ENCODE measurements at regions not wholly inside any gene's neighbourhood (a gene's known extent, or its start where the extent isn't known, plus 50 kb on each side); places are given as distances from the start of the nearest gene placed in this dataset.

- Histone ChIP-seq H3K9me3 (no peaks in the 10 kb centered on the region), H3K36me3 (no peaks in the 10 kb centered on the region), H3K27me3 (replicated peaks; ENCODE audit: insufficient read depth) (no peaks in the 10 kb centered on the region), H3K27ac (no peak overlapping the region), H3K4me3 (no peak overlapping the region), H3K4me1 (ENCODE audit: control insufficient read depth in 1 of 2, low read depth in 2 of 2) (peaks cover 0 to 25% of the 10 kb centered on the region in 2 donors)
- ATAC-seq (ENCODE audit: insufficient number of reproducible peaks, low FRiP score, low read depth) (no peak), DNase-seq (ENCODE audit: low spot score) (no peak)
- TF ChIP-seq, protein P1, sequence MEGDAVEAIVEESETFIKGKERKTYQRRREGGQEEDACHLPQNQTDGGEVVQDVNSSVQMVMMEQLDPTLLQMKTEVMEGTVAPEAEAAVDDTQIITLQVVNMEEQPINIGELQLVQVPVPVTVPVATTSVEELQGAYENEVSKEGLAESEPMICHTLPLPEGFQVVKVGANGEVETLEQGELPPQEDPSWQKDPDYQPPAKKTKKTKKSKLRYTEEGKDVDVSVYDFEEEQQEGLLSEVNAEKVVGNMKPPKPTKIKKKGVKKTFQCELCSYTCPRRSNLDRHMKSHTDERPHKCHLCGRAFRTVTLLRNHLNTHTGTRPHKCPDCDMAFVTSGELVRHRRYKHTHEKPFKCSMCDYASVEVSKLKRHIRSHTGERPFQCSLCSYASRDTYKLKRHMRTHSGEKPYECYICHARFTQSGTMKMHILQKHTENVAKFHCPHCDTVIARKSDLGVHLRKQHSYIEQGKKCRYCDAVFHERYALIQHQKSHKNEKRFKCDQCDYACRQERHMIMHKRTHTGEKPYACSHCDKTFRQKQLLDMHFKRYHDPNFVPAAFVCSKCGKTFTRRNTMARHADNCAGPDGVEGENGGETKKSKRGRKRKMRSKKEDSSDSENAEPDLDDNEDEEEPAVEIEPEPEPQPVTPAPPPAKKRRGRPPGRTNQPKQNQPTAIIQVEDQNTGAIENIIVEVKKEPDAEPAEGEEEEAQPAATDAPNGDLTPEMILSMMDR (IDR thresholded peaks at IDR 0.05), result no peak
Observed at GRCh38 chr11:112581747-112582146, 321.1 kb upstream of the PLET1 start.

DNA sequence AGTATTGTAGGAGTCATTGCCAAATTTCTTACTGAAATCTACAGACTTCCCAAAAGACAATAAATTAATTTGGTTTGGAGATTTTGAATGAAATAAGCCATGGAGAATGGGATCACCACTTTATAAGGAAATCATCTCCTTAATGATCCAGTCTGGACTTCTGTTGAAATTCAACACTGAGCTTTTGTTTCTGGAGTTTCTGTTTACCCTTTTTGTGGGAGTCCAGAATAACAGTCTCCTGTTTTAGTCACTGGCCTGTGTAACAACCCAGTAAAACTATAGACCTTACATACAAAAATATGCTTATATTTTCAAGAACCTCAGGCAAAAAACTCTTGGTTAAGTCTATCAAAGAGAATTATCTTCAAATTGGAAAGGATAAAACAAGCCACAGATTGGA, 321.7 kb upstream of the PLET1 start:
- H3K4me1 ChIP-seq (ENCODE audit: control insufficient read depth in 1 of 2, low read depth in 2 of 2), result peaks cover 0 to 25% of the 10 kb centered on the region in 2 donors
- TF ChIP-seq, protein P1 (IDR thresholded peaks at IDR 0.05), result no peak
- H3K27me3 ChIP-seq (replicated peaks; ENCODE audit: insufficient read depth), result no peaks in the 10 kb centered on the region
- no peak overlapping the region for H3K4me3 ChIP-seq
- H3K36me3 ChIP-seq, result no peaks in the 10 kb centered on the region
- no peak for ATAC-seq (ENCODE audit: insufficient number of reproducible peaks, low FRiP score, low read depth)
- DNase-seq (ENCODE audit: low spot score), result no peak
- no peak overlapping the region for H3K27ac ChIP-seq
- no peaks in the 10 kb centered on the region for H3K9me3 ChIP-seq

DNA sequence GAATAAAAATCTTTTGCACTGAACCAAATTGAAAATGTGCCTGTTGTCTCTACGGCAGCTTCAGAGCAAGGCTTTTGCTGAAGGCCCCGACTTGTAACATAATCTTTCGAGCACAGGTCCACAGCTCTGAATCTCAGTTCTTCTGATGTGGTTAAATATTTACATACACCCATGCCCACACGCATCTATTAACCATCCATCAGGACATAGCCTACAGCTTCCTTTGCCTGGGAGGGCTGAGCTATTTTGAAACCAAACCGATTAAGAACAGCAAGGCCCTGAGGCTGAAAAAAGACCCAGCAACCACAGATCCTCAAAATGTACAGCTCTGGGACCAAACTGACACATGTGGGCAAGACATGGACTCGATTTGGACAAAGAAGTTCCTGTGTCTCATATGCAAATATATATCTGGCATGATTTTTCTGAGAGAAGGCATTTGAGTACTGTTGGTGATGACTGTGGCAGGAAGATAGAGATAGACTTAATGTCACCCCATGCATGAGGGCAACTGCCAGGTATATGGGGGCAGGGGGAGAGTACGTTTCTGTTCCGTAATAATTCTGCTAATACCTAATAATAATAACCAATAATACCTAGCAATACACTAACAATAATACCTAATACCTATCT, 322.7 kb upstream of the PLET1 start:
- Histone ChIP-seq H3K4me1 (ENCODE audit: control insufficient read depth in 1 of 2, low read depth in 2 of 2) (peaks cover 0 to 25% of the 10 kb centered on the region in 2 donors), H3K27me3 (replicated peaks; ENCODE audit: insufficient read depth) (no peaks in the 10 kb centered on the region), H3K36me3 (no peaks in the 10 kb centered on the region), H3K27ac (no peak overlapping the region), H3K4me3 (no peak overlapping the region), H3K9me3 (no peaks in the 10 kb centered on the region)
- TF ChIP-seq, protein P1 (IDR thresholded peaks at IDR 0.05), result no peak
- ATAC-seq (ENCODE audit: insufficient number of reproducible peaks, low FRiP score, low read depth), result no peak
- DNase-seq (ENCODE audit: low spot score), result no peak

DNA sequence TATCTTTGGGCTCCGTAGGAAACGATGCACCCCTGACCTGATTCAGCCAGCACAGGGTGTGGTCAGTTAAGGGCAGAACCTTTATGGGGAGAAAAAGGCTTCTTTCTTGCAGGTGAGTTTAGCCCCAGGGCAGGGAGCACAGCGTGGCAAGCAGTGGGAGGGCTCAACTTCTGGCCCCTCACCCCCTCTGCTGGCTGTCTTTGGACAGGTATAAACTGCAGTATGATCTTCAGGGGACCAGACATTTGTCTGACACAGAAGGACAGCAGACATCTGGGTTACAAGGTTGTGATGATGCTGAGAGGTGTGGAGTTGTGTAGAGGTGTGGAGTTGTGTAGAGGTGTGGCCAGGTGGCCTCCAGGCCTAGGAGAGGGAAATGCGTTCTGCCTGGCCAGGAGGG, 324.0 kb upstream of the PLET1 start:
- TF ChIP-seq, protein P1 (IDR thresholded peaks at IDR 0.05), result no peak
- H3K27ac ChIP-seq, result no peak overlapping the region
- H3K27me3 ChIP-seq (replicated peaks; ENCODE audit: insufficient read depth), result no peaks in the 10 kb centered on the region
- no peaks in the 10 kb centered on the region for H3K9me3 ChIP-seq
- ATAC-seq (ENCODE audit: insufficient number of reproducible peaks, low FRiP score, low read depth) (no peak), DNase-seq (ENCODE audit: low spot score) (no peak)
- H3K4me1 ChIP-seq (ENCODE audit: control insufficient read depth in 1 of 2, low read depth in 2 of 2), result peaks cover 0 to 25% of the 10 kb centered on the region in 2 donors
- H3K4me3 ChIP-seq, result no peak overlapping the region
- H3K36me3 ChIP-seq, result no peaks in the 10 kb centered on the region

- H3K27ac ChIP-seq, result no peak overlapping the region
- no peak for DNase-seq (ENCODE audit: low spot score)
- H3K9me3 ChIP-seq, result no peaks in the 10 kb centered on the region
- TF ChIP-seq, protein P1 (IDR thresholded peaks at IDR 0.05), result no peak
- no peak overlapping the region for H3K4me3 ChIP-seq
- peaks cover 0 to 11% of the 10 kb centered on the region in 2 donors for H3K4me1 ChIP-seq (ENCODE audit: control insufficient read depth in 1 of 2, low read depth in 2 of 2)
- ATAC-seq (ENCODE audit: insufficient number of reproducible peaks, low FRiP score, low read depth), result no peak
- H3K27me3 ChIP-seq (replicated peaks; ENCODE audit: insufficient read depth), result no peaks in the 10 kb centered on the region
- H3K36me3 ChIP-seq, result no peaks in the 10 kb centered on the region
Observed at GRCh38 chr11:112587664-112588063, 327.0 kb upstream of the PLET1 start.
